Suprapubic skin (tissue), 4 donors: ENCODE measurements at regions not wholly inside any gene's neighbourhood (a gene's known extent, or its start where the extent isn't known, plus 50 kb on each side); places are given as distances from the start of the nearest gene placed in this dataset.

Source experiments
- EP300 ChIP-seq: sonication (generic); formaldehyde crosslinking; IDR thresholded peaks from one replicate; pipeline ENCODE4 v1.6.1; 2017; ENCODE audit warnings: antibody characterized with exemption
- POLR2A ChIP-seq, 2 donors: fragments of 450-650 bp; IDR thresholded peaks; one replicate each; pipeline ENCODE4 v1.6.1; 2017; ENCODE audit warnings: antibody characterized with exemption in 2 of 2, mild to moderate bottlenecking in 2 of 2, moderate library complexity in 2 of 2
- POLR2AphosphoS5 ChIP-seq, 3 donors: sonication (generic); formaldehyde crosslinking; IDR thresholded peaks; one replicate each; pipeline ENCODE4 v1.6.1; 2017; ENCODE audit warnings: antibody characterized with exemption in 3 of 3
- TF ChIP-seq, protein P1 (sequence below), 2 donors: fragments of 200-600 bp in 1 of 2; fragments of 450-650 bp in 1 of 2; sonication (generic) in 1 of 2; IDR thresholded peaks; one replicate each; pipeline ENCODE4 v1.5.1; 2016 to 2019; ENCODE audit warnings: antibody characterized with exemption in 2 of 2, mild to moderate bottlenecking in 1 of 2, moderate library complexity in 1 of 2

DNA sequence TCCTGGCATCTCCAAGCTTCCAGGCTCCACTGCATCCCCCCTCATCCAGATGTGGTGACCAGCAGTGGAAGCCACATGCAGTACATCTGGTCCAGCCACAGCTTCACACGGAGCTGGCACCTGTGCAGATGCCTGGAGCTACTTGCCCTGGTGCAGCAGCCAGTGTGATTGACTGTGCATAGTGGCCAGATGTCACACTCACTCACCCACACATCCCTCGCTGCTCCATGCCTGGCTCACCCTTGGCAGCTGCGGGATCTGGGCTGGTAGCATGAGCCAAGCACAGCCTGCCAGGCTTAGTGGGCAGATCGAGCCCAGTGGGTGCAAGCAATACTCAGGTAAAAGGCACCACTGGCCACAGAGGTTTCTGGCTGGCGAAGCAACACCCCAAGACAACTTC, 398.0 kb upstream of the CNTN4 start:
- TF ChIP-seq, protein P1, sequence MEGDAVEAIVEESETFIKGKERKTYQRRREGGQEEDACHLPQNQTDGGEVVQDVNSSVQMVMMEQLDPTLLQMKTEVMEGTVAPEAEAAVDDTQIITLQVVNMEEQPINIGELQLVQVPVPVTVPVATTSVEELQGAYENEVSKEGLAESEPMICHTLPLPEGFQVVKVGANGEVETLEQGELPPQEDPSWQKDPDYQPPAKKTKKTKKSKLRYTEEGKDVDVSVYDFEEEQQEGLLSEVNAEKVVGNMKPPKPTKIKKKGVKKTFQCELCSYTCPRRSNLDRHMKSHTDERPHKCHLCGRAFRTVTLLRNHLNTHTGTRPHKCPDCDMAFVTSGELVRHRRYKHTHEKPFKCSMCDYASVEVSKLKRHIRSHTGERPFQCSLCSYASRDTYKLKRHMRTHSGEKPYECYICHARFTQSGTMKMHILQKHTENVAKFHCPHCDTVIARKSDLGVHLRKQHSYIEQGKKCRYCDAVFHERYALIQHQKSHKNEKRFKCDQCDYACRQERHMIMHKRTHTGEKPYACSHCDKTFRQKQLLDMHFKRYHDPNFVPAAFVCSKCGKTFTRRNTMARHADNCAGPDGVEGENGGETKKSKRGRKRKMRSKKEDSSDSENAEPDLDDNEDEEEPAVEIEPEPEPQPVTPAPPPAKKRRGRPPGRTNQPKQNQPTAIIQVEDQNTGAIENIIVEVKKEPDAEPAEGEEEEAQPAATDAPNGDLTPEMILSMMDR (IDR thresholded peaks at IDR 0.05): no peak
- TF ChIP-seq POLR2A (IDR thresholded peaks at IDR 0.05) (no peak), POLR2AphosphoS5 (IDR thresholded peaks at IDR 0.05) (no peak), EP300 (no peak)
